ENCODE measurements at regions not wholly inside any gene's neighbourhood (a gene's known extent, or its start where the extent isn't known, plus 50 kb on each side); places are given as distances from the start of the nearest gene placed in this dataset.

DNA sequence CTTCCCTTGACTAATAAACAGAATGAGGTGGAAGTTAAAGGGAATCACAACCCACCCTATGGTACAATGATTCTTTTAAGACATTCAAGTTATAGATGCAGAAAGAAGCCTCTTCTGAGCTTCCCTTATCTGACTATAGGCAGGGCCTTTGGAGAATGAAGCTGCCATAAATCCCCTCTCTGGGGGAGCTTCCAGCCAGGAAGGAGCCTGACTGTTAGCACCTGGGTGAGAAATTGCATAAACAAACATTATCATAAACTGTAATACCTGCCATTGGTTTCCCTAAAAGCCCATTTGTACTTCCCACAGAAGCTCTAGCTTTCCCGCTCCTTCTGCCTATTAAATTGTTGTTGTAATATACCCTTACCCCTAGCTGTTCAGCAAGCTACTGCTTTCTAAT is 81.3 kb upstream of the RESF1 start:
- TF ChIP-seq, protein P1, sequence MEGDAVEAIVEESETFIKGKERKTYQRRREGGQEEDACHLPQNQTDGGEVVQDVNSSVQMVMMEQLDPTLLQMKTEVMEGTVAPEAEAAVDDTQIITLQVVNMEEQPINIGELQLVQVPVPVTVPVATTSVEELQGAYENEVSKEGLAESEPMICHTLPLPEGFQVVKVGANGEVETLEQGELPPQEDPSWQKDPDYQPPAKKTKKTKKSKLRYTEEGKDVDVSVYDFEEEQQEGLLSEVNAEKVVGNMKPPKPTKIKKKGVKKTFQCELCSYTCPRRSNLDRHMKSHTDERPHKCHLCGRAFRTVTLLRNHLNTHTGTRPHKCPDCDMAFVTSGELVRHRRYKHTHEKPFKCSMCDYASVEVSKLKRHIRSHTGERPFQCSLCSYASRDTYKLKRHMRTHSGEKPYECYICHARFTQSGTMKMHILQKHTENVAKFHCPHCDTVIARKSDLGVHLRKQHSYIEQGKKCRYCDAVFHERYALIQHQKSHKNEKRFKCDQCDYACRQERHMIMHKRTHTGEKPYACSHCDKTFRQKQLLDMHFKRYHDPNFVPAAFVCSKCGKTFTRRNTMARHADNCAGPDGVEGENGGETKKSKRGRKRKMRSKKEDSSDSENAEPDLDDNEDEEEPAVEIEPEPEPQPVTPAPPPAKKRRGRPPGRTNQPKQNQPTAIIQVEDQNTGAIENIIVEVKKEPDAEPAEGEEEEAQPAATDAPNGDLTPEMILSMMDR (IDR thresholded peaks at IDR 0.05) = no peak
- TF ChIP-seq POLR2A (IDR thresholded peaks at IDR 0.05) (no peak), EP300 (IDR thresholded peaks at IDR 0.05) (no peak)

Measured in upper lobe of left lung (tissue), 4 donors.